ENCODE measurements at regions not wholly inside any gene's neighbourhood (a gene's known extent, or its start where the extent isn't known, plus 50 kb on each side); places are given as distances from the start of the nearest gene placed in this dataset.

DNA sequence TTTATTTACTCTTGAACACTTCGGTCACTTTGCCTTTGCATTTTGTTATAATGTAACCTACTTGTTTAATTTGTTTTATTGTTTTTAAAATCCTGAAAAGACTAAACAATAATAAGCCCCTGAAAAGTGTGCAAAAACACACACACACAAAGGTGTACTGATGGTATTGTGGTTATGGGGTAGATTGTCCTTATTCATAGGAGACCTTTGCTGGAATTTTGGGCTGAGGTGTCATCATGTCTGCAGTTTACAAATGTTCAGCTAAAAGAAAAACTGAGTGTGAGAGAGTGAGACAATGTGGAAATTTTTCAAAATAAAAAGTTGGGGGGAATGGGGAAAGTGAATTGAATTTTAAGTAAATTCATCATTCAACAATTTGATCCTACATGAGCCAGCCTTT, 174.9 kb downstream of the QDPR start:
- intact Hi-C loops (cut with DNase I, micrococcal nuclease), result no loop called here
- no peak overlapping the region for H3K4me3 ChIP-seq
- TF ChIP-seq, protein P1, sequence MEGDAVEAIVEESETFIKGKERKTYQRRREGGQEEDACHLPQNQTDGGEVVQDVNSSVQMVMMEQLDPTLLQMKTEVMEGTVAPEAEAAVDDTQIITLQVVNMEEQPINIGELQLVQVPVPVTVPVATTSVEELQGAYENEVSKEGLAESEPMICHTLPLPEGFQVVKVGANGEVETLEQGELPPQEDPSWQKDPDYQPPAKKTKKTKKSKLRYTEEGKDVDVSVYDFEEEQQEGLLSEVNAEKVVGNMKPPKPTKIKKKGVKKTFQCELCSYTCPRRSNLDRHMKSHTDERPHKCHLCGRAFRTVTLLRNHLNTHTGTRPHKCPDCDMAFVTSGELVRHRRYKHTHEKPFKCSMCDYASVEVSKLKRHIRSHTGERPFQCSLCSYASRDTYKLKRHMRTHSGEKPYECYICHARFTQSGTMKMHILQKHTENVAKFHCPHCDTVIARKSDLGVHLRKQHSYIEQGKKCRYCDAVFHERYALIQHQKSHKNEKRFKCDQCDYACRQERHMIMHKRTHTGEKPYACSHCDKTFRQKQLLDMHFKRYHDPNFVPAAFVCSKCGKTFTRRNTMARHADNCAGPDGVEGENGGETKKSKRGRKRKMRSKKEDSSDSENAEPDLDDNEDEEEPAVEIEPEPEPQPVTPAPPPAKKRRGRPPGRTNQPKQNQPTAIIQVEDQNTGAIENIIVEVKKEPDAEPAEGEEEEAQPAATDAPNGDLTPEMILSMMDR (IDR thresholded peaks at IDR 0.05), result no peak

DNA sequence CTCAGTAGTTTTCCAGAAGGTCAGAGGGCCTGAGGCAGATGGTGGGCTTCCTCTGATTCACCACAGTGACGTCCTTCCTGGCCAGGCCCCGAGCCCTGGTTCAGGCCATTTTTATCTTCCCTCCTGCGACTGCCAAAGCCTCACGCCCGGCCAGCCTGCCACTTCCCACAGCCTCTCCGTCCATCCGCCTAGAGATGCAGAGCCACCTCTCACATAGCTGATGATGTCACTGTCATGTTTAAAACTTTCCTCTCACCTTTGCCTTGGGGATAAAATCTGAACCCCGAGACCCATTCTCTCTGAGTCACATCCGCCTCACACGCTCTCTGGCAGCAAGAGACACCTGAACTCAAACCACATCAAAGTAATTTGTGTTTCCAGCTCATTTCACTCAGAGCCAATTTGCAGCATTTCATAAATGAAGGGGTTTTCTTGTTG, 175.3 kb downstream of the QDPR start:
- no peaks in the 10 kb centered on the region for H3K9me3 ChIP-seq
- TF ChIP-seq, protein P1 (IDR thresholded peaks at IDR 0.05), result no peak
- intact Hi-C loops (cut with DNase I, micrococcal nuclease), result no loop called here
- H3K4me3 ChIP-seq, result no peak overlapping the region
- H3K4me1 ChIP-seq (ENCODE audit: low read depth), result no peaks in the 10 kb centered on the region
- H3K36me3 ChIP-seq (ENCODE audit: low read depth), result no peaks in the 10 kb centered on the region
- DNase-seq (peak; percentile 10 to 51 (median 20)), ATAC-seq (peak; percentile 74)

More for the DNA sequence above, 174.9 kb downstream of the QDPR start:
- no peaks in the 10 kb centered on the region for H3K9me3 ChIP-seq
- H3K36me3 ChIP-seq (ENCODE audit: low read depth), result no peaks in the 10 kb centered on the region
- DNase-seq (no peak), ATAC-seq (no peak)
- H3K4me1 ChIP-seq (ENCODE audit: low read depth), result no peaks in the 10 kb centered on the region

DNA sequence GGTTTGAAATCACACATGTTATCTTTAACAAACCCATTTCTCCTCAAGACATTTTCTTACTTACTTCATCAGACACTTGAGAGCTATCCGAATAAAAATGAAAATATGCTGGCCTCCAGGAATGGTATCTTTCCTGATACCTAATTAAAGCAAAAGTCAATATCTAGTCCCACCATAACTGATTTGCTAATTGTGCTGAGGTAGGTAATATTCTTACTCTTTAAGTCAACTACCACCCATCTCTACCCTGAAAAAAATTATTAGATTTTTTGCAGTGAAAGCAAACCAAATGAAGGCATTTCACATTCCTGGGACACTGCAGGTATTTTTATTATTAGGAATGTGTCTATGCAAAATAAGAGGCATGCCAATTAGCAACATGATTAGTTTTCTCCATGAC, 175.8 kb downstream of the QDPR start:
- Histone ChIP-seq H3K9me3 (no peaks in the 10 kb centered on the region), H3K36me3 (ENCODE audit: low read depth) (no peaks in the 10 kb centered on the region), H3K4me1 (ENCODE audit: low read depth) (no peaks in the 10 kb centered on the region), H3K4me3 (no peak overlapping the region)
- TF ChIP-seq, protein P1 (IDR thresholded peaks at IDR 0.05), result no peak
- intact Hi-C loops (cut with DNase I, micrococcal nuclease), result no loop called here
- DNase-seq (no peak), ATAC-seq (no peak)

GRCh38 chr4:17335371-17335770, 176.5 kb downstream of the QDPR start:
- no peak for DNase-seq
- Histone ChIP-seq H3K36me3 (ENCODE audit: low read depth) (no peaks in the 10 kb centered on the region), H3K4me1 (ENCODE audit: low read depth) (no peaks in the 10 kb centered on the region), H3K4me3 (no peak overlapping the region), H3K9me3 (no peaks in the 10 kb centered on the region)
- TF ChIP-seq, protein P1 (IDR thresholded peaks at IDR 0.05), result no peak
- intact Hi-C loops (cut with DNase I, micrococcal nuclease), result no loop called here
- no peak for ATAC-seq

- DNase-seq (no peak), ATAC-seq (no peak)
- H3K36me3 ChIP-seq (ENCODE audit: low read depth), result no peaks in the 10 kb centered on the region
- intact Hi-C loops (cut with DNase I, micrococcal nuclease), result no loop called here
- TF ChIP-seq, protein P1 (IDR thresholded peaks at IDR 0.05), result no peak
- H3K4me3 ChIP-seq, result no peak overlapping the region
- H3K4me1 ChIP-seq (ENCODE audit: low read depth), result no peaks in the 10 kb centered on the region
- H3K9me3 ChIP-seq, result no peaks in the 10 kb centered on the region
Observed at GRCh38 chr4:17332478-17332877, 179.4 kb downstream of the QDPR start.

GRCh38 chr4:17329046-17329445, 182.8 kb downstream of the QDPR start:
- TF ChIP-seq, protein P1 (IDR thresholded peaks at IDR 0.05), result no peak
- Histone ChIP-seq H3K4me3 (no peak overlapping the region), H3K9me3 (no peaks in the 10 kb centered on the region), H3K36me3 (ENCODE audit: low read depth) (no peaks in the 10 kb centered on the region), H3K4me1 (ENCODE audit: low read depth) (no peaks in the 10 kb centered on the region)
- no peak for DNase-seq
- intact Hi-C loops (cut with DNase I, micrococcal nuclease), result no loop called here
- no peak for ATAC-seq

Data from mucosa of descending colon (tissue), 3 donors.